Activated gamma-delta T cell treated with anti-CD3 and anti-CD28 coated beads, Interleukin-2, amount 50 U/mL, for 16 hours (primary cell): ENCODE measurements at regions not wholly inside any gene's neighbourhood (a gene's known extent, or its start where the extent isn't known, plus 50 kb on each side); places are given as distances from the start of the nearest gene placed in this dataset.

Experiments
- DNase-seq: peaks from one replicate; pipeline ENCODE4 v3.0.0-alpha.2; 2020; ENCODE audit warnings: low read depth

DNA sequence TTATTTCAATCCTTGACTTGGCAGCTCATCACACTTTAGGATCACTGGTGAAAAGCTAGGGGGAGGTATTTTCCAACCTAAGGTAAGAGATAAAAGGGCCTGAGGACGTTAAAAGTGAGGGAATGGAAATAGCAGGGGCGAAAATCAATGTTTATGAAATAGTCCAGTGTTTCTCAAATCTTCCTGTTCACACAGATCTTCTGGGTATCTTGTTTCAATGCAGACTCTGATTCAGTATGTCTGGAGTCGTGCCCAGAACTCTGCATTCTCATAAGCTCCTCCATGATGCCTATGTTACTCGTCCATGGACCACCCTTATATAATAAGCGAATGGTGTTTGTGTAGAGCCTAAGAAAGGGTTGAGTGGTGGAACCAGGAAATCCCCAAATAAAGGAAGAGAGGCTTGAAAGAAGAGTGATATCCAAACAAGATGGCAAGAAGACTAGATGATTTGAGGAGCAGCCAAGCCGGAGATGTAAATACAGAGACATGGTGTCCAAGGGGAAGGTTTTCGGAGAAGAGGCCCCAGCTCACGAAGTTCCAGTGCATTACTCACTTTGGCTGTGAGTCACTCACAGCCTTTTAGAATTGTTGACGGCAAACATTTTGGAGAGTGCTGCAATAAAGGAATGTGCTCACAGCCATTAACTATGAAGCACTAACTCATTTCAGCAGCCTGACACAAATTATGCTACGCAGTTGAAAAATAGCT is 215.6 kb upstream of the PPARGC1A start:
- no peak for DNase-seq

DNA sequence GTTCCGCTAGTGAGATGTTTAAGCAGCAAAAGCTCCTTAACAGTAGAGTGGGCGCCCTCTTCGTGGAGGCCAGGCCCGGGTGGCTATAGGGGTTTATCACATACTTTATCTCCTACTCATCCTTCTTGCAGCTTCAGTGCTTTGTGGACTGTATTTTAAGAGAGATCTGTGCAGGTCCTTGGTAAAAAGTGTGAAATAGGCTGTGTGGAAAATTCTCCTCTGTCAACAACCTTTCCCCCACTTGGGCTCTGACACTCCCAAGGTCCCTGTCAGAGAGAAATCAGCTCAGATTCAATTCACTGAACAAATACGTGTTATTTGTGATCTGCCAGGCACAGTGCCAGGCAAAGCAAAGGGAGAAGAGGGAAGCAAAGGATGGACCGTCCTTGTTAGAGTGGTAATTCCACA is 214.3 kb upstream of the PPARGC1A start:
- DNase-seq, result no peak

DNA sequence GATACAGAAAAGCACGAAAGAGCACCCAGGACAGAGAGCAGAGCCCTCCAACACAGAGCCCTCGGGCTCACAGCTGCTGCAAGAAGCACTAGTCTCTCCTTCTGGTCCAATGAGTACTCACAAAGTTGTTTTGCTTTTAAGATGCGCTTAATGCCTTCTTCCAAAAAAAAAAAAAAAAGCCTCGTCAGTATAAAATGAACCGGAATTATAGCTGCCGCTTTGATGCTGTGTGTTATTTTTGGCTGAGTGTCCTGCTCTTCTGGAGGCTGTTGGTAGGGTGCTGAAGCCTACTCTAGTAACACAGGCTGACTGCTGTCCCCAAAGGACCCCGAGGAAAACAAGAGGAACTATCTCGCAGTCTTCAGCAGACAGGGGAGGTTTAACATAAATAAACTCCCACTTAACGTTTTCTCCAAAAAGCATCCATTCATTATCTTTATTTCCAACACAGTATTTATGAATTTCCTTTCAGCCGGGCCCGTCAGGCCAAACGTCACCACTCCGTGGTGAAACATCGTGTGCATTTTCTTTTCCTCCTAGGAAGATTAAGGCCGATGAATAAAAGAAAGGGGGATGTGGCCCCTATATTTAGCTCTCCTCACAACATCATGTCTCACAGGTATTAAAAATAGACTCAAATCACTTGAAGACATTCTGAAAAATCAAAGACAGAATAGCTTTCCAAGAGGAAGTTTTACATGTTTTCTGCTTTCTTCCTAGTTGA is 213.7 kb upstream of the PPARGC1A start:
- no peak for DNase-seq

DNA sequence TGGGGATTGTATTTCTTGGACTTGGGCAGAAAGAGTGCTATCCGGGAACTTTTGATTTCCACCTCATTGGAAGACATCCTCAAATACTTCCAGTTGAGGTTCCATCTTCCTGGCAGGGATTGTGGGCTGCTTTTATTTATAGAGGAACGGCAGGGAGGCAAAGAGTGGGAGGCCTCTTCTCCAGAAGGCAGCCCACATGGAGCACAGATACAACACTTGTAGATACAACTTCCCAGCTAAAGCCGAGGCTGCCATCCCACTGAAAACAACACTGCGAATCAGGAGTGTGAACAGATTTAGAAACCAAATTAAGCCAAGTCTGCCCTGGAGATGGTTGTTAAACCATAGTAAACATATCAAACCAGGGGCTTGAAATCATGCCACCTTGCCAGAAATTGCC is 212.8 kb upstream of the PPARGC1A start:
- DNase-seq, result no peak

DNA sequence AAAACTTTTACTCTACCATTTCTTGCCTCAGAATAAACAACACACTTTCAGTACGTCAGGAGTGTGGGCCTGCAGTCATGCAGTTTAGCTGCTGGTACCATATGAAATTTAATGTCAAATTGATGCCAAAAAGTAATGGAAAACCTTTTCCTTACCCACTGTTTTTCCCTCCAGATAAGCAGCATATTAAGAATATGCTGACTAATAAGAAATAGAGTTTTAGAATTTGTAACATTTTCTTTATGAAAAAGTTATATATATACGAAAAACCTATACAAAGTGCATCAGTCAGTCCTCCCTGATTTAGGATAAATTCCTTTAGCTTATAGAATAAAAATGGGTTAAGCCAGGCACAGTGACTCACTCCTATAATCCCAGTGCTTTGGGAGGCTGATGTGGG is 206.8 kb upstream of the PPARGC1A start:
- DNase-seq, result no peak

DNA sequence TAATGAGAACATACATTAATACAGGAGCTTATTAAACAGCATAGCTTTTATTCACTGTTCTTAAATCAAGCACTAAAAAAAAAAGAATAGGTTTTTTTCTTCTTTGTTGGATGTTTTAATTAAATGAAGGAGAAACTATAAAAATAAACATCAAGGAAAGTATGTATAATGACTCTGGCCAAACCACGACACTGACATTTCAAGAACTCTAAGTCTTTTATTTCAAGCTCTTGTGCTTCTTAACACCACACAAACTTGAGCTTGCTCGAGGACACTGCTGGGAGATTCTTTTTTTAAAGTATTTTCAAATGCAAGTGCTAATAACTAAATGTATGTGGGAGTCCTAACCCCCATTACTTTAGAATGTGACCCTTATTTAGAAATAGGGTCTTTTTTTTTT is 204.9 kb upstream of the PPARGC1A start:
- DNase-seq, result no peak

DNA sequence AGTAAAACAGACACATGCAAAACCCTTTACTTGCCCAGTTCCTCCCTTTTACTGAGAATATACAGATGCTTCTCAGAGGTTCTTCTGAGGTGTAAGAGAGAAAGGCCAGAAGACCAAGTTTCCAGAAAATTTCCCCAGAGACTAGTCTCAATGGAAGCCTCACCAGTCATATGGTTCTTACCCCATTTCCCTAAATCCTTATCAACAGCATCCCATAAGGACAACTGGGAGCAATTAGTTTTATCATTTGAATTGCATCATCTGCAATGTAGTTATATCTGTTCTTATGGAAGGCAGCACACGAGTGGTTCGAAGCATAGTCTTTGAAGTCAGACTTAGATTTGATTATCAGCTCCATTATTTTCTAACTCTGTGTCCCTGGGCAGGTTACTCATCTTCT is 203.6 kb upstream of the PPARGC1A start:
- no peak for DNase-seq

DNA sequence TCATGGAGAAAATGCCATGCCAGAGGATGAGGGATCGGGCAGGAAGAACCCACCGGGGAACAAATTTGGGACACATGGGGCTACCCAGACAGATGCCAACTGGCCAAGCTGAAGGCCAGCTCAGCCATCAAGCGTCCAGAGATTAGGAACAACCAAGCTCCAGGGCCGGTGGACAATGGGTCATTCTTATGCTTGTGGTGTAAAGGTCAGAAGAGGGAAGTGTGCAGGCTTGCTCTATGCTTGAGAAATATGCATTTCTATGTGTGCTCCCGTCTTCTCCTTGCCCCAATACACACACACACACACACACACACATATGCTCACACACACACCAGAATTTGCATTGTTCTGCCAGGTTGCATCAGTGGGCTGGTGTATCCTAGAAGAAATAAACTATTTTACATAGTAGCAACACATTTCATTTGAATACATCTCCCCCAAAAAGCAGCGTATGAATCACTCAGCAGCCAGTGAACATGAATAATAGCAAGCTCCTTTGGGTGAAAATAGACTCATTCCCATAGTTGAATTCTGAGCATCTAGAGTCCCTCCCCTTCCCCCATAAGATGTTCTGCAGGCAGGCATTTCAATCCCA is 201.9 kb upstream of the PPARGC1A start:
- DNase-seq, result no peak

DNA sequence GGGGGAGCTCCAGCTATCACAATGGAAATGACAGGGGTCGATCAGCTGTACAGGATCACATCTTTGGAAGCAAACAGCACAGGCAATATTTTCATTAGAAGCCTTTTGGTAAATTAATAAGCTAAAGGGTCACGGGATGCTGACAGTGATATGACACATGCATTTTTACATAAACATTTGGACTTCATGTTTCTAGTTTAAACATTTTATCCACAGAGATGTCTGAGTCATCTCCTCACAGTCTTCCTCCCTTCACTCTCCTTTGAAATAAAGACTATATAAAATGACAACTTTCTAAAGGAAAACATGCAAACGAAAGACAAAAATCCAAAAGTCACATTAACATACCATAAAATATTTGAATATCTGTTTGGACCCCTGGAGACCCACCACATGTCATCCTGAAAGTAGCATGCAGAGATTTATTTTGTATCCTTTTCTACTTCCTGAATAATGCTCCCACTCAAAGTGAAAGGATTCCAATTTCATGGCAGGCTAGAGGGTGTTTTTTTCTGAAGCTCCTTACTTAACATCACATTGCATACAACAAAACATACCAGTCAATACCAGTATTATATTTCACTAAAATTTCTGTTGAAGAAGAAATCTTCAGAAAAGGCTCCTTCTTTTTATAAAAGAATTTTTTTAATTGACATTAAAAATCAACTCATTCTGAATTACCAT is 200.1 kb upstream of the PPARGC1A start:
- no peak for DNase-seq

DNA sequence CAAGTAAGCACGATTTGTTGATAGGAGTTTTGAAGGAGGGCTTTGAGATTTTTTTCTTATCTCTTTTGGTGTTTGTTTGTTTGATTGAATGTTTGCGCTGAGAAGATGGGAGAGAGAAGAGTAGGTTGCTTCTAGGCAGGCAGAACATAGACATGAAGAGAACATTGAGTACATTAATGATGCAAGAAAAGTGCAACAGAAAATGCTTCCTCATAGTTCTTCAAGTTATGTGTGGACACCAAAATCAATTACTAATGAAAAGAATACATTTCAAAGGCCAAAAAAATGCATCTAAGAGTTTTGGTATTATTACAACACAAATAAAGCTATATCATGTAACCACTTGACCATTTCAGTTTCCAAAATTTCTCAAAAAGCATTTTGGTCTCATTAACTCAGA is 191.0 kb upstream of the PPARGC1A start:
- no peak for DNase-seq

DNA sequence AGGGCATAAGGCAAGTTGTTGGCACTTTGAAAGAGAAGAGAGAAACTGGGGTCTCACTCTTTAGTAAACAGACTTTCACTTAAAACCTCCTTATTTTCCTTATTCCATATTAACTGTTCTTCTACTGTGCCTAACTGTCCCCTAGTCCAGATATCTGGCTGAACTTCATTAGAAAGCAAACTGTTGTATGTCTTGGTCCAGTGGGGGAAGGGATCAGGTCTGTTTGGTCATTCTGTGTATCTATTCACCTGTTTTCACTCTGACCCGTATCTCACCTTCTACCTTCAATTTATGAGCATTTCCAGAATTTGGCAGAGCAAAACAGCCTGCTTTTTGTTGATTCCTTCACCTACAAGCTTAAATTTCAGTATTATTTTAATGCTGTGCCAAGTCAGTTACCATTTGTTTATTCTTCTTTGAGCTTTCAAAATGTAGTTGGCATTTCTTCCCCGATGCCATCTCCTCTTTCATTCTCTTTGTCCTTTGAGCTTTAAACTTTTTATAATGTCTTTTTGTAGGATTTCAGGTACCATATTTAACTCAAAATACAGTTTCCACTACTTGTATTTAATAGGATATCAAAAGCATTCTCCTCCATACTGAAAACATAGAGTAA is 188.6 kb upstream of the PPARGC1A start:
- DNase-seq, result no peak

DNA sequence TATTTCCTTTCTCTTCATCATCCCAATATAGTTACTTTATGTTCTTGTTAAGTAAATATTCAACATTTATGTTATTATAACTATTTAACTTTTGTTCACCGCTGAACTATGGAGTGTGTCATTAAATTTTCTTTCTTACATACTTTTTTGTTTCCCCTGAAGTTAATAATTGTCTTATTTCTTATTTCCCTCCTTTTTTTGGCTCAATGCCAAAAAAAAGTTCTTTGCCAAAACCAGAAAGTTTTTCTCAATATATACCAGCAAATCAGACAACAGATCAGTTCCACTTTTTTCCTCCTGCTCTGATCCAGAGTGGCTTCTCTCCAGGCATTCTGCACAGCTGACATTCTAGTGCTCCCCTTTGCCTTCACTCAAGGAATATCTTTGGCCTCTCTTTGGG is 187.0 kb upstream of the PPARGC1A start:
- no peak for DNase-seq

DNA sequence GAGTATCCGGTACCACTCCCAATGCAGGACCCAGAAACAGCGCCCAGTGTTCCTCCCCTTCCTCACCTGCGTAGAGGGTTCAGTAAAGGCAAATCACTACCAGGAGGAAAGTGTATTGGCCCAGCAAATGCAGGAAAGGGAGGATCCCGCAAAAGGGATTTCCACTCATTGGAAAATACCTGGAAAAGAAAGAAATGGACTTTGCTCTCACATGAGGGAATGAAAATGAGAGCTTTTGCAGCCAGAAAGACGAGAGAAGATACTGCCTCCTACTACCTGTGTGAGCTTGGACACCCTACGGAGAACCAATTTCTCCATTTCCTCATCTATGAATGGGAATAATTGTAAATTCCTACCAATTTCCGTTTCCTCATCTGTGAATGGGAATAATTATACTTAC is 184.1 kb upstream of the PPARGC1A start:
- DNase-seq, result no peak

DNA sequence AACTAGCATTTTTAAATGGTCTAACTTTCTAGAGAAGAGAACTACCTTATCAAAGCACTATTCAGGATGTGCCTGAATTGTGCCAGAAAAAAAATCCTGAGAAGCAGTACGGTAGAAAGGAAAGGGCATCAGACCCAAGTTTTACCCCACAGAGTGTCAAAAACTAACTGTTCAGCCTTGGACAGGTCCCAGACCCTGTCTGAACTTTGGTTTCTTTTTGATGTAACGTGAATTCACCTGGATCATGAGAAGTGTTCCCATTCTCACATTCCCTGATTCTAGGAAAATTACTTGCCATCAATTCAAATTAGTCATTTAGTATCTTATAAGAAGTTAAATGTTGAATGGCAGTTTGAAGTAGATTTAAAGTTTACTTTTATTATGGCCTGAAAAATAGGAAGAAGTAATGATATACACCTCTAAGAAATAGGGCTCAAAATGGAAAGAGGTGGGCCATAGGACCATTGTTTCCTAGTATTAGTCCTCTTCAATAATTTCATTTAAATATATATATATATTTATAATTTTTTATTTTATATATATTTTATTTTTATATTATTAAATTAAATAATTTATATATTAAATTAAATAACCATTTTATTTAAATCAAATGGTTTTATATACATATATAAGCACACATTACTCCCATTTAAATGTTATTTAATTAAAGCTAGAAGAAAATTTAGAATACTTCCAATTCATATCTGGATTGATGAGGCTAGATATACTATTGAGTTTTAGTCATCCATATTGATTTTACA is 181.9 kb upstream of the PPARGC1A start:
- no peak for DNase-seq

DNA sequence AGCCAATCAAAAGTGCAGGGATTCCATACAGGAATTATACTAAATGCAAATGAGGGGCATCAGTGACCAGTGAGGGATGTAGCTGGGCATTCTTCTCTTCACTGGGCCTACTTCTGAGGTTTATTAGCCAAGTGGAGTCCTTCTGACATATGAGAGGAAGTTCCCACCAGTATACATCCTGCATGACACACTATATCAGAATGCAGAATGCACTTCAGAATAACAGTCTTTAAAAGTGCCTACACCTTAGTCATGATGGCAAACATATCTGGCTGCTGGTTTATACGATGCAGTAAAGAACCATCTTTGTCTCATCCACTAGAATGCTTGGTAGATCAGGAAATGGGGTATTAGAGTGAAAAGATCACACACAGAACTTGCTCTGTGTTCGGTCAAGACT is 180.3 kb upstream of the PPARGC1A start:
- DNase-seq, result no peak

DNA sequence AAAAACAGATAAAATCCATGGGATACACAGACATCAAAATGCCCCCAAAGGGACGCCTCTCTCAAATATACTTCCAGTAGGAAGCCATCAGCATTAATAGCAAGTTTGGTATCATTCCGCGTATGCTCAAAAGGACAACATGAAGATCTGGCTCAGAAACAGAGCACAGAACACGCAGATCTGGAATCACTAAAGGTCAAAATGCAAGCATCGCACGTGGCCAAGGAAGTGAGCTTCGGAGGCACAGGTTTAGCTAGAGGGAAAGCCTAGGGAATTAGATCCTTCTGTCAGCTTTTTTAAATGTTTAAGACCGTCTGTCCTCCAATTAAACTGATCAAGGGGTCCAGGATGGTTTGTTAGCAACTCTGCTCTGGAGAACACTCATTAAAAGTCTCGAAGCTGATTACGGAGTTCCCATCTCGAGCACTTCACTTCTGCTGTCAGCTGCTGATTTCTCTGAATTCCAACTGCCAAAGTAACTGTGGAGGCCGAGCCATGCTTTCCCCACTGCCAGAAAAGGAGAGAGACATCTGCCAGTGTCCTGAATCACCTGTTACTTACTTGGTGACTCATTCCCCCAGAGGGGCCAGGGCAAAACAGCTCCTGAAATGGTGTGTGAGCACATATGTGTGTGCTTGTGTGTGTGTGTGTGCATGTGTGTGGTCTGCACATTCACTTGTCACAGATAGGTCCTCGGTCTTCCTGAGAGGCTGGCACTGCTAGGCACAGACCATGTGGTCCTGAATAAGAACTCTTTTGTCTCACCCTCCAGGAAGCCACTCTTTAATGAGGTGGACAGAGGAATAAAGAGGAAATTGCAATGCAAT is 177.7 kb upstream of the PPARGC1A start:
- DNase-seq, result no peak

DNA sequence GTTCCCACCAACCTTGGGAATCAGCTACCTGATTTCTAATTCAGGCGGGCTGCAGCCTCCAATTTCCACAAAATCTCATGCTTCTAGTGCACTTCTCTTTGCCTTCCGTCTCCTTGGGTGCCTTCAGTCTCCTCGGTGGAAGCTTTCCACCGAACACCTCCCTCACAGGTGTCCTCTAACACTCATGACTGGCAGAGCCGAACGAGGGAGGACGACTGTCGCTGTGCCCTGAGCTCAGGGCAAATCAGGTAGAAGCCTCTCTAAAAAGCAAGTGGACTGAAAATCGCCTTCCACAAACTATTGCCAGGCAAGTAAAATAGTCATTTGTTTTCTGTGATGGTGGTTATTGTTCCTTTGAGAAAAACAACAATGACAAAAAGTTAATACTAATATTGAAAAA is 176.1 kb upstream of the PPARGC1A start:
- DNase-seq, result no peak

DNA sequence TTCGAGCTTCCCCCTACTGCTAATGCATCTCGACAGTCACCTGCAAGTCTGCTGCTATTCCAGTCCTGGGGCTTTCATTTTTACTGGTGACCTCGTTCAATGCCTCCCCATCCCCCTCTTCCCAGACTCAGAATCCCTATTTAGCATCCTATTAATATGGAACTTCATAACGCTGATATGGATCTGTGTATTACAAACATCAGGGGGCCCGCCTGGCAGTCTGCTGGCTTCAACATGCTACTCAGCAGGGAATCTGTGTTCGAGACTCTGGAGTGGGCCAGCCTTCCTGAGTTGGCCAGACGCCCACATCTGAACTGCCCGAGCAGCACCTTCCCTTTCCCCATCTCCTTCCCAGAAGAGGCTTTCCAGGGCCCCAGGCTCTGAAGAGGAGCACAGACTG is 173.9 kb upstream of the PPARGC1A start:
- DNase-seq, result no peak

DNA sequence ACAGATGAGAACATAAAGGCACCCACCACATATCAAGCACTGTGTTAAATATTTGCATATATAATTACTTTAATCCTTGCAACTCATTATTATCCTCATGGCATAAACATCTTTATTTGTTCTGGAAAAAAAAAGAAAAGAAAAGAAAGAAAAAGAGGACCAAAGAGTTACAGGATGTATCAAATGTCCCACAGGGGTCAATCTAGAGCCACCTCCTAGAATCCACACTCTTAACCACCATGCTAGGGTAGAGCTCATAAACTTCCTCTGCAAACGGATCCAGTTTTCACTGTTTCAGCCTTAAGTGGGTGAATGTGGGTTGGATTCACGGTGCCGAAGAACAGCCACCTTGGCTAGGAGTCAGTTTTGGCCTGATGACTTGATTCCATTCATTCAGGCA is 171.1 kb upstream of the PPARGC1A start:
- no peak for DNase-seq

DNA sequence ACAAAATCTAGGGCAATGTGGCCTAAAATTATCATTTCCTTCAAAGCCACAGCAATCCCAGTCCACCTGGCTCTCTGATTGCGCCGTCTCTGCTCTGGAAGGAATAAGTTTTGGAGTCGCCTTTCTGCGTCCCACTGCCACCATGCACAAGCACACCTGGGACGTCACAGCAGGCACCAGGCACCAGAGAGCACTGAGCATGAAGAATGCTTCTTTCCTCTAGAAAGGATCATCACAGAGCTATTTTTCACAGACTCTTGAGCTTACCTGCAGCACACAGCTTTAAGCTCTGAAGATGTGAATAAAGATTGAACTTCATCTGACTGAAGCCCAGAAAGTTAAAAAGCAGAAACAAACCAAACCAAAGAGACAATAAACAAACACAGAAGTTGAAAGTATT is 170.0 kb upstream of the PPARGC1A start:
- DNase-seq, result no peak
